ENCODE measurements at regions not wholly inside any gene's neighbourhood (a gene's known extent, or its start where the extent isn't known, plus 50 kb on each side); places are given as distances from the start of the nearest gene placed in this dataset.

DNA sequence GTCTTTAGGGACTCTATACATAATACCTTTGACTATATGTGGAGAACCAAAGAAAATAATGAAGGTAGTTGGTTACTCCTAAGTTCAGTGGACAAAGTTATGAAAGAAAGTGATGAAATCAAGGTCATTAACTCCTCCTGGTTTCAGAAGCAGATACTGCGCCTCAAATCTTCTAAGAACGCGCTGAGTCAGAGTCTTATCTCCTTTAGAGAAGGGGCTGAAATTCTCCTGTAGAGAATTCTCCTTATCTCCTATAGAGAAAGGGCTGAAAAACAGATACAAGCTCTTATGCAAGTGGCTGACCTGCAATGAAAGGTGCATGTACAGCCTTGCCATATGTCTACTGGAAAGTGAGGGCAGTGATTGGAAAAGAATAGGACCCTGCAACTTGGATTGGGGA, 824.2 kb downstream of the NSUN3 start:
- DNase-seq, result no peak
- no CpG with 5 or more reads among the region's 3 CpGs for WGBS (ENCODE audit: insufficient coverage)
- Histone ChIP-seq H3K36me3 (replicated peaks in 1 of 2; ENCODE audit: control insufficient read depth in 1 of 2, insufficient read depth in 2 of 2, low read length in 2 of 2) (no peaks in the 10 kb centered on the region), H3K27ac (ENCODE audit: low read depth in 1 of 2, low read length in 2 of 2) (no peak overlapping the region), H3K9me3 (replicated peaks in 1 of 2; ENCODE audit: control insufficient read depth in 1 of 2, insufficient read depth in 1 of 2, low read length in 2 of 2) (peaks cover 0 to 4% of the 10 kb centered on the region in 2 donors), H3K27me3 (ENCODE audit: control insufficient read depth in 2 of 2, insufficient read depth in 2 of 2, low read length in 2 of 2) (no peaks in the 10 kb centered on the region), H4K20me1 (ENCODE audit: insufficient read depth, low read length) (no peaks in the 10 kb centered on the region), H3K4me2 (replicated peaks; ENCODE audit: extremely low read depth, low read length, poor library complexity, severe bottlenecking) (no peak overlapping the region), H3K4me3 (replicated peaks in 1 of 3; ENCODE audit: low read depth in 2 of 3, low read length in 3 of 3) (no peak overlapping the region), H3K9ac (ENCODE audit: insufficient read depth, low read length, poor library complexity, severe bottlenecking) (no peak overlapping the region), H2AFZ (ENCODE audit: insufficient read depth, low read depth, low read length, poor library complexity, severe bottlenecking) (no peak overlapping the region), H3K79me2 (ENCODE audit: insufficient read depth, low read length) (no peaks in the 10 kb centered on the region), H3K4me1 (ENCODE audit: control insufficient read depth in 1 of 2, insufficient read depth in 2 of 2, low read length in 2 of 2) (no peaks in the 10 kb centered on the region)
- peaks cover 0 to 9% (median 0%) of the 10 kb centered on the region in 7 donors for H3K9me3 Mint-ChIP-seq
- H3K4me1 Mint-ChIP-seq, result no peaks in the 10 kb centered on the region
- no peak overlapping the region for H3K4me3 Mint-ChIP-seq
- H3K27me3 Mint-ChIP-seq (ENCODE audit: low read depth in 3 of 3), result no peaks in the 10 kb centered on the region
- no peaks in the 10 kb centered on the region for H3K36me3 Mint-ChIP-seq
- intact Hi-C loops (cut with micrococcal nuclease), result no loop called here
- TF ChIP-seq, protein P1, sequence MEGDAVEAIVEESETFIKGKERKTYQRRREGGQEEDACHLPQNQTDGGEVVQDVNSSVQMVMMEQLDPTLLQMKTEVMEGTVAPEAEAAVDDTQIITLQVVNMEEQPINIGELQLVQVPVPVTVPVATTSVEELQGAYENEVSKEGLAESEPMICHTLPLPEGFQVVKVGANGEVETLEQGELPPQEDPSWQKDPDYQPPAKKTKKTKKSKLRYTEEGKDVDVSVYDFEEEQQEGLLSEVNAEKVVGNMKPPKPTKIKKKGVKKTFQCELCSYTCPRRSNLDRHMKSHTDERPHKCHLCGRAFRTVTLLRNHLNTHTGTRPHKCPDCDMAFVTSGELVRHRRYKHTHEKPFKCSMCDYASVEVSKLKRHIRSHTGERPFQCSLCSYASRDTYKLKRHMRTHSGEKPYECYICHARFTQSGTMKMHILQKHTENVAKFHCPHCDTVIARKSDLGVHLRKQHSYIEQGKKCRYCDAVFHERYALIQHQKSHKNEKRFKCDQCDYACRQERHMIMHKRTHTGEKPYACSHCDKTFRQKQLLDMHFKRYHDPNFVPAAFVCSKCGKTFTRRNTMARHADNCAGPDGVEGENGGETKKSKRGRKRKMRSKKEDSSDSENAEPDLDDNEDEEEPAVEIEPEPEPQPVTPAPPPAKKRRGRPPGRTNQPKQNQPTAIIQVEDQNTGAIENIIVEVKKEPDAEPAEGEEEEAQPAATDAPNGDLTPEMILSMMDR (IDR thresholded peaks at IDR 0.05), result no peak
- no peak overlapping the region for H3K27ac Mint-ChIP-seq

DNA sequence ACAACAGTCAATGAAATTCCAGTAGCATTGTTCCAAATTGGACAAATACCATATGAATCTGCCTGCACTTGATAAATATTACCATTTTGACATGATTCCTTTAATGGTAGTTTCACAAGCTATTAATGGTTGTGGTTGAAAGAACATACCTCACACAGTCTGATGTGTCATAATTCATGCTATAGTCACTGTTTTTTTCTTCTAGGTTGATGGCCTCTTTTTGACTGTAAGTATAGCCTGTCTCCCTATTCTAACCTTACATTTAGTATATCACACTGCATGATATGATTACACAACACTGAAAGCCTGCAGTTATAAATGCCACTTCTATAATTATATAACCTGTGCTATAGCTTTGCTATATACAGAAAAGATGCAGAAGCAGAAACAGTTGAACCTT, 834.1 kb downstream of the NSUN3 start:
- no peaks in the 10 kb centered on the region for H3K9me3 ChIP-seq (replicated peaks in 1 of 2; ENCODE audit: control insufficient read depth in 1 of 2, insufficient read depth in 1 of 2, low read length in 2 of 2)
- TF ChIP-seq, protein P1 (IDR thresholded peaks at IDR 0.05), result no peak
- H2AFZ ChIP-seq (ENCODE audit: insufficient read depth, low read depth, low read length, poor library complexity, severe bottlenecking), result no peak overlapping the region
- no peaks in the 10 kb centered on the region for H3K79me2 ChIP-seq (ENCODE audit: insufficient read depth, low read length)
- H3K27me3 Mint-ChIP-seq (ENCODE audit: low read depth in 3 of 3), result no peaks in the 10 kb centered on the region
- no peaks in the 10 kb centered on the region for H4K20me1 ChIP-seq (ENCODE audit: insufficient read depth, low read length)
- peaks cover 0 to 4% (median 0%) of the 10 kb centered on the region in 7 donors for H3K9me3 Mint-ChIP-seq
- no peak overlapping the region for H3K4me2 ChIP-seq (replicated peaks; ENCODE audit: extremely low read depth, low read length, poor library complexity, severe bottlenecking)
- H3K9ac ChIP-seq (ENCODE audit: insufficient read depth, low read length, poor library complexity, severe bottlenecking), result no peak overlapping the region
- no peak for DNase-seq
- no peak overlapping the region for H3K27ac Mint-ChIP-seq
- H3K4me3 Mint-ChIP-seq, result no peak overlapping the region
- no peaks in the 10 kb centered on the region for H3K4me1 ChIP-seq (ENCODE audit: control insufficient read depth in 1 of 2, insufficient read depth in 2 of 2, low read length in 2 of 2)
- no peaks in the 10 kb centered on the region for H3K4me1 Mint-ChIP-seq
- no peaks in the 10 kb centered on the region for H3K27me3 ChIP-seq (ENCODE audit: control insufficient read depth in 2 of 2, insufficient read depth in 2 of 2, low read length in 2 of 2)
- no peak overlapping the region for H3K27ac ChIP-seq (ENCODE audit: low read depth in 1 of 2, low read length in 2 of 2)
- no peaks in the 10 kb centered on the region for H3K36me3 Mint-ChIP-seq
- intact Hi-C loops (cut with micrococcal nuclease), result no loop called here
- no peak overlapping the region for H3K4me3 ChIP-seq (replicated peaks in 1 of 3; ENCODE audit: low read depth in 2 of 3, low read length in 3 of 3)
- no peaks in the 10 kb centered on the region for H3K36me3 ChIP-seq (replicated peaks in 1 of 2; ENCODE audit: control insufficient read depth in 1 of 2, insufficient read depth in 2 of 2, low read length in 2 of 2)

Data from CD14-positive monocyte (primary cell).